Muscle of back (tissue), 3 donors: ENCODE measurements at regions not wholly inside any gene's neighbourhood (a gene's known extent, or its start where the extent isn't known, plus 50 kb on each side); places are given as distances from the start of the nearest gene placed in this dataset.

Experiments
- DNase-seq, 3 donors: peaks; one replicate each; pipeline versions ENCODE4 v3.0.0 to v3.0.0-alpha.2; 2013

DNA sequence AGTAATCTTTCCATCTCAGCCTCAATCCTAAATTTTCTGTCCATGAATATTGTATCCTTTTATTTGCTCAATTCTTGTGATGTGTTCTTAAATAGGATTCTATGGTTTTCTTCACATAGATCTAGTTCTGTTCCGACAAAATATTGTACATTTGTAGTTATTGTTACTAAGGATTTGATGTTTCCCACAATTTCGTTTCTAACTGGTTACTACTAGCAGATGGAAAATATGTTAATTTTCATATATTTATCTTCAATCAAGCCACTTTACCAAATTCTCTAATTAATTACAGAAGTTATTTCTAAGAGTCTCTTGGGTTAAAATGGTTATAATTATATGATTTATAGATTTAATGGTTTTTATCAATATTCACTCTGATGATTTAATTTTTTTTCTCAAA lies 60.3 kb downstream of the SEC61B start:
- no peak for DNase-seq

GRCh38 chr9:99285965-99286364 lies 63.9 kb downstream of the SEC61B start:
- DNase-seq, result no peak

DNA sequence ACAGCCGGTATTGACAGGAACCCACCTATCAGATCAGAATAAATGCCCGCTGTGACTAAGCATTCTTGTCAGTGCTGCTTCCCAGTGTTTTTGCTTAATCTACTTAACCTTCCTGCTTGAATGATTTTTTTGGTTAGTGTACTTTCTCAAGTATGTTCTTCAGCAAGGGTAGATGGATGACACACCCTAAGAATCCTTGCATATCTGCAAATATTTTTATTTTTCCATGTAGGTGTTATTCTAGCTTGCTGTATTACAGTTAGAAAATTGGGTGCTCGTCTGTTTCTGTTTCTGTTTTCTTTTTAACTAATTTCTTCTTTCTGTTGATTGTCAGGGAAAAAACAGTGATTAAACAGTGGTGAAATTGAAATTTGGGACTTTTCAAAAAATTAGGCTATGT lies 64.5 kb downstream of the SEC61B start:
- no peak for DNase-seq

GRCh38 chr9:99287641-99288040 lies 65.6 kb downstream of the SEC61B start:
- DNase-seq, result no peak

- no peak for DNase-seq
Measured at GRCh38 chr9:99288830-99289229, 66.7 kb downstream of the SEC61B start.

- peak in 1 of 3 donors; percentile 7 for DNase-seq
Measured at GRCh38 chr9:99294850-99295461, 72.9 kb downstream of the SEC61B start.

DNA sequence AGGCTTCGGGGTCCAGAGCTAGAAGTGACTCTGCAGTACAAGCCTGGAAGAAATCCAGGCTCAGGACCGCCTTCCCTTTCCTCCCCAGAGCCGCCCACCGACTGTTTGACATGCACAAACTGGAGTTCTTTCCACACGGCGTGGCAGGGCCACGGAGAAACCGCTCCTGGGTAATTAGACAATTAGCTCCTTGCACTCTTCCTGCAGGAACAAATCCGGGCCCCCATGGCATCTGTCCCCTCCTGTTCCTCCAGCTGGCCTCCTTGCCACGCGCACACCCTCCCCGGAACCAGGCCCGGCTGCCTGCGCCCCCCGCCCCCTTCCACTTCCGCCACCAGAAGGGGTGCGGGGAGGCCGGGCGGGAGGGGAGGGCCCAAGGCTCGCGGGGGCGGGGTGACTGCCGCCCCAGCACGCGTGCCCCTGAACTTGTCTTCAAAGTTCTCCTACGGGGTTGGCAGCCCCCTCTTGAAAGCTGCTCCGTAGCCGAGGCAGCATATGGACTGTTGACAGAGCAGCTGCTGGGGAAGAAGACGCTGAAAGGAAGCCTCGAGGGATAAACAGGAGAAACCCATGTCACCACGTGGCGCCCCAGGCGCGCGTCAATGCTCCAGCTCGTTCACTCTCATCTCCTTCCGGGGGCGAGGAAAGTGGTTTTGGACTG lies 74.3 kb downstream of the SEC61B start:
- DNase-seq, result peak; percentile 30 to 84 (median 59)

DNA sequence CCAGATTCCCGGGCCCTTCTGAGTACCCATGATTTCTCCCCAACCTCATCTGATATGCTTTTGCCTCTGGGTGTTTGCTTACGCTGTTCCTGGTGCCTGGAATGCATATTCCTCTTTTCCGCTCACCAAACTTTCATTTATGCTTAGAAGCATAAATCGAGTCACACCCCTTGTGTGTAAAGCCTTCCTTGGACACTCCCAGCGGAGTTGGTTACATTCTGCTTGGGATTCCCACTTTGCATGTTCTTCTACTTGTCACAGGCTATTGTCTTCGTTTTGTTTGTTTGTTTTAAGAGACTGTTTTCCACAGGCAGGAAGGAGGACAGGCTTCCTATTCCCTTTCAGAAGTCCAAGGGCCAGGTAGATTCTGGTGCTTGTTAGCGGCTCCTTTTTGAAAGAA lies 76.5 kb downstream of the SEC61B start:
- DNase-seq, result no peak

DNA sequence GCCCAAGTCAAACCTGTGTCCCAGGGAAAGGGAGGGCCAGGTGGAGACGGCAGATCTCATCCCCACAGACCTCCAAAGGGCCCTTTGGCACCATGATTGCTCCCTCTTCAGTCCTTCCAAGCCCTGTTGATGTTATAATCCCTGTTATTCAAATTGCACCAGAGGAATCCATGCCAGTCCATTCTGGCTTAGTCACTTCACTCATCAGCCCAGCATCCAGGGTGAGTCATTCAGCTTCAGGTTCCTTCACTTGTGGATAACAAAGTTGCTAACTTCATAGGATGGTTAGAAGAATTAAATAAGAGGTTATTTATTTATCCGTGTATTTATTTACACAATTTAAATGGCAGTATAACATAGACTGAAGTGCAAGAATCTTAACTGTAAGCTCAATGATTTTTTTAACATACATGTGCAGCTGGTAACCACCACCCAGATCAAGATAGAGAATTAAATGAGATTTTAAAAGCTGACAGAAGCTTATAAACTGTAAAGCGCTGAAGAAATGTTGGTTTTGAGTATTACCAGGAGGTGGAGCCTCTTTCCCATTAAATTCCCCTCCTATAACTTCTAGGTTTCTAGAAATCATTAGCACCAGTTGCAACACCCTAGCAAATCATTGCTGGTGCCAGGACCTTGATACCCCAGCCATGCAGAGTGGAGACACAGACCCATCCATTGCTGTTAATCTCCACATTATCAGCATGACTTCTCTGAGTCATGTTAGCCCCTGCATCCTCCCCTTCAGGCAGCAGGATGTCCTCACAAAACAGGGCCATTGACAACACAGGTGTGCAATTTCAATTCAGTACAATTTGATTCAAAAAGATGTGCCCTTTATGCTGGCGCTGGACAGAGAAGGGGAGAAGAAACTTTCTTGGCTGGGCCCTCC lies 77.4 kb downstream of the SEC61B start:
- DNase-seq, result peak in 2 of 3 donors; percentile 8 to 45

GRCh38 chr9:99300103-99300439 lies 78.0 kb downstream of the SEC61B start:
- DNase-seq, result no peak

GRCh38 chr9:99300603-99301002 lies 78.5 kb downstream of the SEC61B start:
- DNase-seq, result no peak

- no peak for DNase-seq
Measured at GRCh38 chr9:99303177-99303576, 81.1 kb downstream of the SEC61B start.

- DNase-seq, result no peak
Measured at GRCh38 chr9:99305124-99305523, 83.0 kb downstream of the SEC61B start.

- no peak for DNase-seq
Measured at GRCh38 chr9:99305820-99306811, 84.0 kb downstream of the SEC61B start.

DNA sequence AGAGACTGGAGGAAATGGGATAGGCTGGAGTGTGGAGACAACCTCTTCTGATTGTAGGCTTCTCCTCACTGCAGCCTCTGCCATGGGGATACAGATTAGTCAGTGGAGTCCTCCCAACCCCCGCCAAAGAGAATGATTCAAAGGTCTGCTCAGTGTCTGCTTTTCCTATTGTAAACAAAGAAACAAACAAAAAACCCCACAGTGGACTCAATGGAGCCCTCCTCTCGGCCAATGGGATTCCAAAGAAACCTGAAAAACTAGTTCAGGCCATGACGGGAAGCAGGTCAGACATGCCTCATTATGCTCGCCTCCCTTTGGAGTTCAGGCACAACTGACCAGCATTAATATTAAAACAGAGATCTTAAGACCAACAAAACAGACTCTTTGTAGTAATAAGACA lies 85.8 kb downstream of the SEC61B start:
- DNase-seq, result no peak

DNA sequence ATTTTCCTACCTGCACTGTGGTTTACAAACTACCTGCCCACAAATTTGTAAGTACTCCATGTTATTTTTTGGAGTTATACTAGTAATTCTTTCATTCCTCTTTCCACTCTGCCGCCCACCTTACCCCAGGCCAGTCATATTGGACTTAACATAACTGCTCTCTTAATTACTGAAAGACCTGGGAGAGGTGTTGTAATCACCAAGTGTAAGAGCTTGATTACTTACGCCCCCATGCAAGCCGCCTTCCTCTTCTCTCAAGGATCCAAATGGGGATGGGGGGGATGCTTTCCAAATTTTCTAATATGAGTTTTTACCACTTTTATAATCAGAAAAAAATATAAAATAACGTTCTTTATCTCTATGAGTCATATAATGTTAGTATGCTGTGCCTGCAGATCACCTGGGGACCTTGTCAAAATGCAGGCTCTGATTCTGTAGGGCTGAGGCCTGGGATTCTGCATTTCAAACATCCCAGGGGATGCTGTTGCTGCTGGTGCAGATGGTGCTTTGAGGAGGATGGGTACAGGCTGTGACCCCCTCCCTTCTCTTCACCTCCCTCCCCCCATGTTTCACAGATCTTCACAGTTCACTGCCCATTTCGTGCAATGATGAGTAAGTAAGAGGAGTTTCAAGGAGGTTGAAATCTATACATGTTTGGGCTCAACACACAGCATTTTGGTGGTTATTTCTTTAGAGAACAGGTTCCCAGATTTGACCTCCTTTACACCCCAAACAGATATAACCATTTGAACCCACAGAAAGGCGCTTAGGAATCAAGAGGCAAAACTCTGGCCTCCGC lies 87.3 kb downstream of the SEC61B start:
- DNase-seq, result no peak

DNA sequence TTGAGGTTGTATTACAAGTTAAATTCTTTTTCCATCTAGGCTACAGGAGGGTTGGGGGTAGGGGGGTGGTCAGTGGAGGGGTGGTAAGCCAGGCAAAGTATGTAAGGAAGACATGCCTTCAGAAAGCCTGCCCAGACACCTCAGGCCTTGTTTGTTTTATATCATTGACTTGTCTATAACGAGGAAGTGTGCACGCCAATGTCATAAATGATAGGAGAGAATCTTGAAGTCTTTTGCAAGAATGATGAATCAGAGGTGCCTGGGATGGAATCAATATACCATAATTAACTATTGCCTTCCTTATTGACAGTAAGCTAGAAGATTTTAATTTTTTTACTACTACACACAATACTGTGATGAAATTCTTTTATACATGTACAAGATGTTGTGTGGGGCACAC lies 90.7 kb downstream of the SEC61B start:
- DNase-seq, result no peak

DNA sequence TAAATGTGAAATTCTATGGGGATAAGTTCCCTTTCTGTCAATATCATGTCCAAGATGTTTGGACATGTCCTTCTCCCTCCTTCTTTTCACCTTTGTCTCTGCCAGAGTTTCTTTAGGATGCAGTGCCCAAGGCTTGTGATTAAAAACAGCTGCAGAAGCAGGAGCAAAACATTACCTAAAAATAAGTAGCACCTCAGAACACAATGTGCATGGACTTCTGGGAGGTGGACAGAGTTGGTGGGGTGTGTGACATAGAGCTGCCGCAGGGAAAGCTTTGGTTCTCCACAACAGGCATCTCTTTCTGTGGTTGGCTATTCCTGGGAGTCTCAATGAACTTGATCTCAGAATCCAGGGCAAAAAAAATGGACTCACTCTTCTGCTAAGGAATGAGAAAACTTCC lies 97.0 kb downstream of the SEC61B start:
- DNase-seq, result no peak

DNA sequence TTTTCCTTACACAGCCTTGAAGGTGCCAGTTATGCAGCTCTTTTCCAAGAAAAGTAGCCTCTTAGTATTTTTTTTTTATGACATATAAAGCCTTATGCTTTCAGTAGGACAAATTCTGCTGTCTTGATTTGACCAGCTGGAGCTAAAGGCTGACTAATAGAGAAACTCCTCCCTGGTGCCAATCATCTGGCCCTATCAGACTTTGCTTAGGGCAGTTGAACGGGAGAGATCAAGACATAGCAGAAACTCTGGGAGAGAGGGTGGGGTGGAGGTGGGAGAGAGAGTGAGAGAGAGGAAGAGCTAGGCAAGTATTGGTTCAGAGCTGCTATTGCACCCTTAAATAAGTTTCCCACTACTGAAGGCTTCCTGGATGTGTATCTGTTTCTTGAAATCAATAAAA lies 100.2 kb downstream of the SEC61B start:
- DNase-seq, result no peak

- DNase-seq, result no peak
Measured at GRCh38 chr9:99326112-99326916, 104.2 kb downstream of the SEC61B start.
